ENCODE measurements at regions not wholly inside any gene's neighbourhood (a gene's known extent, or its start where the extent isn't known, plus 50 kb on each side); places are given as distances from the start of the nearest gene placed in this dataset.

DNA sequence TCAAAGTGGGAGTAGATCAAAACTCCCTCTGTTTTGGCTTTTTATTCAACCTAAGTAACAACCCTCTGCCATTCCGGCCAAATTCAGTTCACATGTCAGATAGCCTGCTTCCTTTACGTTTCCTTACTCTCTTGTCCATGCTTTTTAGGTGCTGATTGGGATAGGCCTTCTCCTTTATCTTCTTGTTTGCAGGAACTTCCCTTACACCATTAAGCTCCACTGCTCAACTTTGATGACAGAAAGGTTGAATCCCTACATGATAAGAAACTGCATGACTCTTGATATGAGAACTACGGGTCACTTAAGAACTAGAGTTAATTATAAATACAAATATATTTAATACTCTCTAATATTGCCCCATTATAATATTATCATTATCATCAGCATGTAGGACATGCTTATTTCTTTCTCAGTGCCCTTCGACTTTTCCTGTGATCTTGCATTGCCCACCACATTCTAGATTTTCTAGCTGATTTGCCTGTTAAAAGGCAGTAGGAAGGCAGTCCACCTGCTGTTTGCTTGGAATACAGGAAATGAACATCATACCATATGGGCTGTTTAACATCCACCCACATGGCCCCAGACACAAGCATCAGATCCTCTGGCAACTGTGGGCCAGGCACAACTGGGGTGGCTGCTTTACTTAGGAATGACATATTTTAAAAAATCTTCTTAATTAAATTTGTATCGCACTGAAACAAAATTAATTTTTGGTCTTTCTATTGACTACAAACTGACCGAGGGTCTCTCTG lies 59.7 kb upstream of the CCDC6 start:
- Histone ChIP-seq H3K4me3 (ENCODE audit: low read depth in 2 of 2, low read length in 1 of 2) (no peak overlapping the region), H3K27ac (ENCODE audit: low read depth in 2 of 2, low read length in 1 of 2) (peak overlapping the region in 1 of 2 experiments; percentile 7; a peak in 1 of 4 replicates), H2AFZ (ENCODE audit: low read depth) (no peak overlapping the region), H3K4me2 (no peak overlapping the region), H3K9me3 (no peaks in the 10 kb centered on the region), H3K36me3 (replicated peaks in 1 of 2; ENCODE audit: control insufficient read depth in 1 of 2, insufficient read depth in 2 of 2, low read length in 1 of 2) (no peaks in the 10 kb centered on the region), H3F3A (replicated peaks; ENCODE audit: insufficient read depth) (no peaks in the 10 kb centered on the region), H3K79me2 (ENCODE audit: insufficient read depth) (no peaks in the 10 kb centered on the region), H4K20me1 (ENCODE audit: insufficient read depth) (no peaks in the 10 kb centered on the region), H3K4me1 (ENCODE audit: control insufficient read depth in 1 of 2, insufficient read depth in 2 of 2, low read depth in 1 of 2, low read length in 1 of 2) (peaks cover 0 to 4% of the 10 kb centered on the region in 2 experiments; a peak in 1 of 4 replicates), H3K27me3 (ENCODE audit: insufficient read depth) (no peaks in the 10 kb centered on the region), H3K9me2 (no peaks in the 10 kb centered on the region), H3K9ac (no peak overlapping the region)
- WGBS (ENCODE audit: low lambda C conversion rate), result 71% methylated on average over 6 of the region's 6 CpGs
- TF ChIP-seq, protein P1, sequence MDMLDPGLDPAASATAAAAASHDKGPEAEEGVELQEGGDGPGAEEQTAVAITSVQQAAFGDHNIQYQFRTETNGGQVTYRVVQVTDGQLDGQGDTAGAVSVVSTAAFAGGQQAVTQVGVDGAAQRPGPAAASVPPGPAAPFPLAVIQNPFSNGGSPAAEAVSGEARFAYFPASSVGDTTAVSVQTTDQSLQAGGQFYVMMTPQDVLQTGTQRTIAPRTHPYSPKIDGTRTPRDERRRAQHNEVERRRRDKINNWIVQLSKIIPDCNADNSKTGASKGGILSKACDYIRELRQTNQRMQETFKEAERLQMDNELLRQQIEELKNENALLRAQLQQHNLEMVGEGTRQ (IDR thresholded peaks at IDR 0.05; ENCODE audit: borderline replicate concordance, low read depth, low read length), result no peak
- 0 out of 2 replicates have a peak, but pooled peaks have one; percentile 15 for TF ChIP-seq GATA2 (CRISPR knock-in tag; IDR thresholded peaks at IDR 0.05)
- POLR2A ChIA-PET, result no interaction called here
- peak; percentile 42 for DNase-seq
- CTCF ChIA-PET, result interaction anchor here (1.6 kb wide), 1 partner anchor 15 kb away, joined by 3 read pairs; no protein-coding TSS in a partner anchor

GRCh38 chr10:59962756-59963155 lies 56.4 kb upstream of the CCDC6 start:
- WGBS (ENCODE audit: low lambda C conversion rate), result 50% methylated on average over 4 of the region's 4 CpGs
- H2AFZ ChIP-seq (ENCODE audit: low read depth), result no peak overlapping the region
- DNase-seq, result no peak
- H3K79me2 ChIP-seq (ENCODE audit: insufficient read depth), result no peaks in the 10 kb centered on the region
- H3K9me3 ChIP-seq, result no peaks in the 10 kb centered on the region
- H3K9me2 ChIP-seq, result no peaks in the 10 kb centered on the region
- no peaks in the 10 kb centered on the region for H3K27me3 ChIP-seq (ENCODE audit: insufficient read depth)
- H3F3A ChIP-seq (replicated peaks; ENCODE audit: insufficient read depth), result no peaks in the 10 kb centered on the region
- H3K4me1 ChIP-seq (ENCODE audit: control insufficient read depth in 1 of 2, insufficient read depth in 2 of 2, low read depth in 1 of 2, low read length in 1 of 2), result peaks cover 0 to 4% of the 10 kb centered on the region in 2 experiments; a peak in 1 of 4 replicates
- no peaks in the 10 kb centered on the region for H4K20me1 ChIP-seq (ENCODE audit: insufficient read depth)
- no peak overlapping the region for H3K4me2 ChIP-seq
- H3K9ac ChIP-seq, result no peak overlapping the region
- H3K4me3 ChIP-seq (ENCODE audit: low read depth in 2 of 2, low read length in 1 of 2), result no peak overlapping the region
- CTCF ChIA-PET, result no interaction called here
- POLR2A ChIA-PET, result no interaction called here
- no peak overlapping the region for H3K27ac ChIP-seq (ENCODE audit: low read depth in 2 of 2, low read length in 1 of 2)
- no peaks in the 10 kb centered on the region for H3K36me3 ChIP-seq (replicated peaks in 1 of 2; ENCODE audit: control insufficient read depth in 1 of 2, insufficient read depth in 2 of 2, low read length in 1 of 2)
- TF ChIP-seq NFIC (IDR thresholded peaks at IDR 0.05; ENCODE audit: borderline replicate concordance) (no peak), TEAD4 (IDR thresholded peaks at IDR 0.05; ENCODE audit: borderline replicate concordance, insufficient read depth) (no peak), EZH2phosphoT487 (IDR thresholded peaks at IDR 0.05; ENCODE audit: borderline replicate concordance, low read depth) (no peak), RCOR1 (IDR thresholded peaks at IDR 0.05; ENCODE audit: low read length) (no peak), SMC3 (IDR thresholded peaks at IDR 0.05; ENCODE audit: low read depth, low read length) (no peak), FOXJ3 (CRISPR knock-in tag; IDR thresholded peaks at IDR 0.05) (no peak), NRF1 (IDR thresholded peaks at IDR 0.05; ENCODE audit: low read depth, low read length) (no peak), JUND (IDR thresholded peaks at IDR 0.05) (no peak), MEF2A (IDR thresholded peaks at IDR 0.05; ENCODE audit: borderline replicate concordance, low read depth) (no peak), RFX5 (IDR thresholded peaks at IDR 0.05; ENCODE audit: low read length) (no peak)
- TF ChIP-seq, protein P2, sequence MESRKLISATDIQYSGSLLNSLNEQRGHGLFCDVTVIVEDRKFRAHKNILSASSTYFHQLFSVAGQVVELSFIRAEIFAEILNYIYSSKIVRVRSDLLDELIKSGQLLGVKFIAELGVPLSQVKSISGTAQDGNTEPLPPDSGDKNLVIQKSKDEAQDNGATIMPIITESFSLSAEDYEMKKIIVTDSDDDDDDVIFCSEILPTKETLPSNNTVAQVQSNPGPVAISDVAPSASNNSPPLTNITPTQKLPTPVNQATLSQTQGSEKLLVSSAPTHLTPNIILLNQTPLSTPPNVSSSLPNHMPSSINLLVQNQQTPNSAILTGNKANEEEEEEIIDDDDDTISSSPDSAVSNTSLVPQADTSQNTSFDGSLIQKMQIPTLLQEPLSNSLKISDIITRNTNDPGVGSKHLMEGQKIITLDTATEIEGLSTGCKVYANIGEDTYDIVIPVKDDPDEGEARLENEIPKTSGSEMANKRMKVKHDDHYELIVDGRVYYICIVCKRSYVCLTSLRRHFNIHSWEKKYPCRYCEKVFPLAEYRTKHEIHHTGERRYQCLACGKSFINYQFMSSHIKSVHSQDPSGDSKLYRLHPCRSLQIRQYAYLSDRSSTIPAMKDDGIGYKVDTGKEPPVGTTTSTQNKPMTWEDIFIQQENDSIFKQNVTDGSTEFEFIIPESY (IDR thresholded peaks at IDR 0.05; ENCODE audit: borderline replicate concordance, low read depth), result no peak
- TF ChIP-seq, protein P3, sequence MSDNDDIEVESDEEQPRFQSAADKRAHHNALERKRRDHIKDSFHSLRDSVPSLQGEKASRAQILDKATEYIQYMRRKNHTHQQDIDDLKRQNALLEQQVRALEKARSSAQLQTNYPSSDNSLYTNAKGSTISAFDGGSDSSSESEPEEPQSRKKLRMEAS (IDR thresholded peaks at IDR 0.05; ENCODE audit: low read depth), result no peak
- TF ChIP-seq, protein P4, sequence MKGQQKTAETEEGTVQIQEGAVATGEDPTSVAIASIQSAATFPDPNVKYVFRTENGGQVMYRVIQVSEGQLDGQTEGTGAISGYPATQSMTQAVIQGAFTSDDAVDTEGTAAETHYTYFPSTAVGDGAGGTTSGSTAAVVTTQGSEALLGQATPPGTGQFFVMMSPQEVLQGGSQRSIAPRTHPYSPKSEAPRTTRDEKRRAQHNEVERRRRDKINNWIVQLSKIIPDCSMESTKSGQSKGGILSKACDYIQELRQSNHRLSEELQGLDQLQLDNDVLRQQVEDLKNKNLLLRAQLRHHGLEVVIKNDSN (IDR thresholded peaks at IDR 0.05; ENCODE audit: borderline replicate concordance, low read depth), result no peak

Measured in SK-N-SH (cell line).